ENCODE measurements at regions not wholly inside any gene's neighbourhood (a gene's known extent, or its start where the extent isn't known, plus 50 kb on each side); places are given as distances from the start of the nearest gene placed in this dataset.

- Histone ChIP-seq H3K9me3 (no peaks in the 10 kb centered on the region), H3K27me3 (no peaks in the 10 kb centered on the region), H3K36me3 (no peaks in the 10 kb centered on the region), H3K4me1 (ENCODE audit: control insufficient read depth in 1 of 2, insufficient read depth in 1 of 2, low read depth in 1 of 2, low read length in 1 of 2) (no peaks in the 10 kb centered on the region), H3K4me3 (ENCODE audit: low read depth in 1 of 2, low read length in 1 of 2) (no peak overlapping the region), H3K27ac (no peak overlapping the region)
- TF ChIP-seq CTCF (IDR thresholded peaks at IDR 0.05): no peak
Measured at GRCh38 chrX:20382518-20383297, 116.0 kb upstream of the RPS6KA3 start.

DNA sequence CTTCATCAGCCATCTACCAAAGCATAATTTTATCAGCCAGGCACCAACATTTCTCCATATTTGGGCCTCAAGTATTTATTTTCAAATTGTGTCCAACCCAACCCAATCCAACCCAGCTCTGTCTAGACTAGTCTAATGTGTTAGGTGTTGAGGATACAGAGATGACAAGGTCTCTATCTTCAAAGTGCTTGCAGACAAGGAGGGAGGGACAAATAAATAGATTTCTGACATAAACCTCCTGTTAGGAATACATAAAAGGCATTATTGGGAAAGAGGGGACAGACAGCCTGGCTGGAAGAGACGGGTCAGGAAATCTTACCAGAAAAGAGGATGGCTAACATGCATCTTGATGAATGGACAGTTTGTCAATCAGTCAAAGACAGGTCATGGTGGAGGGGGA lies 115.4 kb upstream of the RPS6KA3 start:
- Histone ChIP-seq H3K4me1 (ENCODE audit: control insufficient read depth in 1 of 2, insufficient read depth in 1 of 2, low read depth in 1 of 2, low read length in 1 of 2) (no peaks in the 10 kb centered on the region), H3K27me3 (no peaks in the 10 kb centered on the region), H3K36me3 (no peaks in the 10 kb centered on the region), H3K9me3 (no peaks in the 10 kb centered on the region), H3K4me3 (ENCODE audit: low read depth in 1 of 2, low read length in 1 of 2) (no peak overlapping the region), H3K27ac (no peak overlapping the region)
- no peak for TF ChIP-seq CTCF (IDR thresholded peaks at IDR 0.05)

GRCh38 chrX:20378233-20378920 lies 111.7 kb upstream of the RPS6KA3 start:
- Histone ChIP-seq H3K27me3 (no peaks in the 10 kb centered on the region), H3K9me3 (no peaks in the 10 kb centered on the region), H3K4me1 (ENCODE audit: control insufficient read depth in 1 of 2, insufficient read depth in 1 of 2, low read depth in 1 of 2, low read length in 1 of 2) (peaks cover 18 to 24% of the 10 kb centered on the region in 2 experiments), H3K36me3 (no peaks in the 10 kb centered on the region), H3K4me3 (ENCODE audit: low read depth in 1 of 2, low read length in 1 of 2) (no peak overlapping the region), H3K27ac (no peak overlapping the region)
- TF ChIP-seq CTCF (IDR thresholded peaks at IDR 0.05): no peak

DNA sequence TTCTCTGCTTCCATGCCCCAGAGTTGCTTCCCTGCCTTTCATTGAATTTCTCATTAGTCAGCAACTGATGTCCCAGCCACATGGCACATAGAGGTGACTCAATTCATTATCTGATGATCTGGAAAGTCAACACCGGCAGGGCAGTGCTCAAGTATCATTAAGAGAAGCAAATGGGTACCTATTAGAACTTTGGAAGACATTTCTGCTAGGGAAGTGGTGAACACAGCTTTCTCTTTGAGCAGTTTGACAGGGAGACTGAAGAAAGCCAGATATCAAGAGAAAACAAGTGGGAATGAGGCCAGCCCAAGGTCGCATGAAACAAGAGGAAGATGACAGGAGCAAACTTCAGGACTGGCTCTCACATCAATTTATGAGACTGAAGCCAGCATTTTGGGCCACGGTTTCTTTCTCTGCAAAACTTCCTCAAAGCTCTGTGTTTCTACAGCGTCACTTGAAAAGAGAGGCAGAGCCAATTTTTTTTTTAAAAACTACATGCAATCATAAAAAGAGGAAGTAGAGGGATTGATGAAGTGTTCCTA lies 108.3 kb upstream of the RPS6KA3 start:
- no peak for TF ChIP-seq CTCF (IDR thresholded peaks at IDR 0.05)
- Histone ChIP-seq H3K9me3 (no peaks in the 10 kb centered on the region), H3K36me3 (no peaks in the 10 kb centered on the region), H3K4me3 (ENCODE audit: low read depth in 1 of 2, low read length in 1 of 2) (peak overlapping the region; percentile 36 to 56), H3K27ac (peak overlapping the region; percentile 92), H3K27me3 (no peaks in the 10 kb centered on the region), H3K4me1 (ENCODE audit: control insufficient read depth in 1 of 2, insufficient read depth in 1 of 2, low read depth in 1 of 2, low read length in 1 of 2) (peaks cover 18 to 30% of the 10 kb centered on the region in 2 experiments)

GRCh38 chrX:20374450-20374849 lies 107.7 kb upstream of the RPS6KA3 start:
- H3K9me3 ChIP-seq: no peaks in the 10 kb centered on the region
- H3K4me3 ChIP-seq (ENCODE audit: low read depth in 1 of 2, low read length in 1 of 2): peak overlapping the region; percentile 36 to 56
- no peaks in the 10 kb centered on the region for H3K27me3 ChIP-seq
- peak overlapping the region; percentile 92 for H3K27ac ChIP-seq
- no peak for TF ChIP-seq CTCF (IDR thresholded peaks at IDR 0.05)
- no peaks in the 10 kb centered on the region for H3K36me3 ChIP-seq
- H3K4me1 ChIP-seq (ENCODE audit: control insufficient read depth in 1 of 2, insufficient read depth in 1 of 2, low read depth in 1 of 2, low read length in 1 of 2): peaks cover 18 to 30% of the 10 kb centered on the region in 2 experiments
